C1 segment of cervical spinal cord (tissue), 14 donors: ENCODE measurements at regions not wholly inside any gene's neighbourhood (a gene's known extent, or its start where the extent isn't known, plus 50 kb on each side); places are given as distances from the start of the nearest gene placed in this dataset.

ENCODE experiments used
- DNase-seq, 14 donors: peaks; one replicate each; lab custom pipeline; 2025; lab: John Stamatoyannopoulos, UW

- DNase-seq, result no peak
These were observed 391.4 kb downstream of the SH3GL2 start for GRCh38 chr9:17970277-17970676.

- DNase-seq, result no peak
These were observed 399.9 kb downstream of the SH3GL2 start for GRCh38 chr9:17978773-17979172.

DNA sequence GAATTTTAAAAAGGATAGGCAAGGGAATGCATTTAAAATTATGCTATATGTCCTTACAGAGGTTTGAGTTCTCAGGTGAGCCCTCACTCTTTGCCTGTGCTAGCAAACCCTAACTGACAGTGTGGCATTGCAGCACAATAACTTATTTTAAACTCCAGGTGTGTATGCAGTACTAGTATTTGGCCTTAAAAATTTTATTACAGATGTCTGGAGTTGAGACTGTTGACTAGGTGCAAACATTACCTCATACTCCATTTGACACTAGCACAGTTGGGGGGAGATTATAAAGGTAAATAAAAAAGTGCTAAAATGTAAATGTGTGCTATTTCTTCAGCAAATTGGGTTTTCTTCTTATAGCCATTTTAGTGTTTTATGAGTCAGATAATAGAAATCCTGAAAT, 407.7 kb downstream of the SH3GL2 start:
- no peak for DNase-seq

DNA sequence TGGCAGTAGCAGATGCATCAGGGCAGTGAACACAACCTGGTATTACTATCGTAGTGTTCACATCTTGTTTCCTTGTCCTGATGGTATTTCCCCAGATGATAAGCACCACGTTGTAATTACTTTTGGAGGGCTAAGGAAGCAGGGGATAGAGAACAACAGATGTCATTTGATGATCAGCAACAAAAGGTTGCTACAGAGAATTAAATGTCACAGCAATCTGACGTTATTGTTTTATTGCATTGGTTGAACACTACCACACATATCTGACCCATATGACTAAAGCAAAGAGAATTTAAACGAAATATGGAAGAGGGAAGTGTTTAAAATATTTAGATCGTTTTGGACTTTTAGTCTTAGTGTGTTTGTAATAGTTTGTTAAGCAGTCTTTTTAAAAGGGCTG, 408.3 kb downstream of the SH3GL2 start:
- no peak for DNase-seq

DNA sequence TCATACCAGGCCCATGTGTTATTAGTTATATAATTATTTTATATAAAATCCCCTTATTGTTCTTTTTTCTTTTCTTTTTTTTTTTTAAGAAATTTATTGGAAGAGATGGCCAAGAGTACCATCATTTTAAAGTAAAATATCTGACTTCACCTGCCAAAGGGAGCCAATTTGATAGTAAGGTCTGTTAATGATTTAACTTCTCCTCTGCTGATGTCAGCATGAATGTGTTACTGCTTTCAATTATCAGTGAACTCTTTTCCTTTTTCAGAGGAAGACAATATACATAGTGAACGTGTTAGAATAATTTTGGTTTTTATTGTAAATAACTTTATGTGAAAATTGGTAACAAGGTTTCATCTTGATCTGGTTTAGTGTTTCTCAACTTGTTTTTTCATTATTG, 409.6 kb downstream of the SH3GL2 start:
- DNase-seq, result no peak

- DNase-seq, result no peak
These were observed 411.7 kb downstream of the SH3GL2 start for GRCh38 chr9:17990602-17991001.

DNA sequence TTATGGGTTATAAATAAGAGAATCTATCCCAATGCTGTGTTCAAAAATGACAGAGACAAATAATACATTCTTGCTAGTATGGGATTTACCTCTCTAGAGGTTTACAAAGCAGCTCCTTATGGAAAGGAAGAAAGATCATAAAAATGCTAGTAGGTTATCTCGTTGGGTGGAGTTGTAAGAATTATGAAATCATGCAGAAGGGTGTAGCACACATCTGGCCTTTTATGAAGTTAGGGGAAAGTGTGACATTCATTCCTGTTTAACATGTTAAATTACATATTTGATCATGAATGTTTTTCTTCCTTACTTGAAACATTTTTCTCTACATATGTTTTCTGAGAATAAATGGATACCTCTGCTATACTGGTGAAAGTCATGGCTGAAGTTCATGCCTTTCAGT, 414.2 kb downstream of the SH3GL2 start:
- no peak for DNase-seq

- DNase-seq, result no peak
These were observed 416.0 kb downstream of the SH3GL2 start for GRCh38 chr9:17994695-17995425.

DNA sequence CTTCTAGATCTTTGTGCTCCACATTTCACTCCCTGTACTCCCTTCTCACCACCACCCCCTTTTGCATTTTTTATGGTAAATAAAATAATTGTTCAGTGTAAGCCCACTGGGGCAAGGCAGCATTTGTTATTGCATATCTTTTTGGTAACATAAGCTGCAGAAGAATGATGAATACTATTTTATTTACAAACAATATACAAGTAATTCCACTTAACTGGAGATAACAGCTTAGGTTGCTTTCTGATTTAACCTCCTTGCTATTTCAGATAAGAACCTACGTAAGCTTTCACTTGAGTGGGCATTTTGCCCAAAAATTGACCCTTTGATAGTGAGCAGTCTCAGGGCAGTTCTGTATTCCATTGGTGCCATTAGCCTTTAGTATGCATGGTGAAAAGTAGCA, 417.9 kb downstream of the SH3GL2 start:
- DNase-seq, result no peak

GRCh38 chr9:18002718-18003438, 424.0 kb downstream of the SH3GL2 start:
- no peak for DNase-seq

DNA sequence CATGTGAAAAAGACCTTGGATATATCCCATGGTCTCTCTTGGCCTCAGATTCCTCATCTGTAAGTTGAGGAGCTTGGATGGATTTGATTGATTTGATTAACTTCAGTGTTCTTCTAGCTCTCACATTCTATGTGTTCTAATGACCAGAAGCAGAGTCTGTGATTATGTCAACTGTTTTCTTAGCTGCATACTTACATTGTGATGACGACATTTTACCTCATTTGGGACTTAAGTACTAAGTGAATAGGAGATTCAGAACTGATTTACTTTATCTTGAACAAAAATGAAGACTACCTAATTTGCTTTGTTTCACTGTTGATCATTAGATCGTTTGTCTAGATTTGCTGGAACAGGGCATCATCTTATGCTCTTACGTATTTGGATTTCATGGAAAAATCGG, 427.7 kb downstream of the SH3GL2 start:
- DNase-seq, result no peak

DNA sequence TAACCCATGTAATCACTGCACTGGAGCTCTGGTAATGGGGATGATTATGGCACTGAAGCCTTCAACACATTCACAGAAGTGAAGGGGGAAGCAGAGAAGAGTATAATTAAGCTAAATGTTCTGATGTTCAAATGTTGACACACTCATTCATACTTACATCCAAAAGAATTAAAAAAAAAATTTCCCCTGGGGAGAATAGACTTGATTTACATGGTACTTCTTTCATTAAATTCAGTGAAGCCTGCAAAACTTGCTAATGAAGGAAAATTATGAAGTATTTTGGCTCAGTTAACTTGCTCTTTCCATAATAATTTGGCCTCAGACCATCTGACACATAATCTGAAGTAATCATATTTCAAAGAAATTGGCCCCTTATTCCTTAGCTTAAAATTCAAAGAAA, 428.8 kb downstream of the SH3GL2 start:
- no peak for DNase-seq

DNA sequence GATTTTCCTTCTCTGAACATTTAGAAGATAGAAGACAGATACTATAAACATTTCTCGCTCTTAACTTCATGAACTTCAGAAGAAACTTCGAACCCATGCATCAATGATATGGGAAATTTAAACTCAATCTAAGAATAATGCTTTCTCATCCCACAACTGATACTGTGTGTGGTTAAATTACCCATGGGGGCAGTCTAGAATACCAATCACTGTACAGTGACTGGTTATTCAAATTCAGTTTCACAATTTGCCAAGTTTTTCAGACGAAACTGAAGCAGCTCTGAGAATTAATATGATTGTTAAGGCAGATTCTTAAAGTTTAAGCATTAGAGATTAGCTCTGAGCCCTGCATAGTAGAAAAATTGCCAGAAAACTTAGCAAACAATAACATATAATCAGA, 431.0 kb downstream of the SH3GL2 start:
- no peak for DNase-seq

DNA sequence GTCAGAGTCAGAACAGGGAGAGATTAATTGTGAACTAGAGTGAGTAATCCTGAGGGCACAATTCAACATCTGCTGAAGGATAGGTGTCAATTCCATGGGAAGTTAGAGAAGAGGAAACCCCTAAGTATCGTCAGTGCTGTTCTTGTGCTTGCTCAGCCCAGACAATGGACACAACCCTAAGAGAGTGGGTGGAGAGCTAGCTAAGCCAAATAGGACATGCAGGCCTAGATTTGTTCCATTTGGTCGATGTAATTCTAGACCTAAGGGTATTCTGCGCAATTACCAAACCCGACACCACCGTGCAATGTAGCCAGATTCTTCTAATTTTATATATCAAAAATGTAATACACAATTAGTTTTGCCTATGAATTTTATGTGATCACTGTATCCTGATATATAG, 431.6 kb downstream of the SH3GL2 start:
- DNase-seq, result no peak

GRCh38 chr9:18012170-18012569, 433.3 kb downstream of the SH3GL2 start:
- DNase-seq, result no peak

DNA sequence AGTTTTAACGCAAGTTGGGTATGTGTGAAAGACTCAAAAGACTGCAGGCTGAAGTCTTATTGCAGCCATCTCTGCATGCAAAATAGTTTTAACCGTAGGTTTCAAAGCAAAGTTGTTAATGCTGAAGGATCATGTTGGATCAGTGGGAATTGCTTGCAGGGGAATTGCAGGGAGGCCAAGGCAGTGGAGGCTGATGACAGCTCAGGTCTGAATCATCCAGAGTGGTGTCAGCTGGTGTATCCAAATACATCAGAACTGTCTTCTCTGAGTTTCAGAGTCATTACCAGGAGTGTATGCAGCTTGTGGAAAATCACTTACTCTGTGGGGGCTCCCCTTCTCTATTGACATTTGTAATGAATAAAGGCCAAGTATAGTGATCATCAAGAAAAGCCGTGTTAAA, 435.7 kb downstream of the SH3GL2 start:
- no peak for DNase-seq

GRCh38 chr9:18015116-18015515, 436.2 kb downstream of the SH3GL2 start:
- no peak for DNase-seq

GRCh38 chr9:18017136-18017535, 438.3 kb downstream of the SH3GL2 start:
- no peak for DNase-seq

- no peak for DNase-seq
These were observed 439.4 kb downstream of the SH3GL2 start for GRCh38 chr9:18018221-18018620.

GRCh38 chr9:18018661-18019060, 439.8 kb downstream of the SH3GL2 start:
- no peak for DNase-seq

DNA sequence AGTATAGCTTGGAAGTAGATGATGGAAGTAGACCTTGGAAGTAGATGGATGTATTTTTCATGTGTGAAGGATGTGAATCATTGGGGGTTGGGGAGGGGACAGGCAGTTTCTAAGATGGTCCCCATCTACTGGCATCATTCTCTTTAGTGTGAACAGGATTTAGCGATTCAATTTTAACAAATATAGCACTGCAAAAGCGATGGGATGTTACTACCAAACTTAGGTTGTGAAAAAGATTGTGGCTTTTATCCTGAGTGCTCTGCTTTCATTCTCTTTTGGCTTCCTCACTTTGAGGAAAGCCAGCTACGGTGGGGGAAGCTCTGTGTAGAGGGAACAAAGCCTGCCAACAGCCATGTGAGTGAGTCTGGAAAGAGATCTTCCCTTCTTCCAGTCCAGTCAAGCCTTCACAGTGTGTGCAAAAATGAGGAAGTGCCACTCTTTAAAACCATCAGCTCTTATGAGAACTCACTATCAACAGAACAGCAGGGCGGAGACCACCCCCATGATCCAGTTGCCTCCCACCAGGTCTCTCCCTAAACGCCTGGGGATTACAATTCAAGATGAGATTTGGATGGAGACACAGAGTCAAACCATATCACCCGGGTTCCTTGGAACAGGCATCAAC, 441.4 kb downstream of the SH3GL2 start:
- DNase-seq, result no peak

DNA sequence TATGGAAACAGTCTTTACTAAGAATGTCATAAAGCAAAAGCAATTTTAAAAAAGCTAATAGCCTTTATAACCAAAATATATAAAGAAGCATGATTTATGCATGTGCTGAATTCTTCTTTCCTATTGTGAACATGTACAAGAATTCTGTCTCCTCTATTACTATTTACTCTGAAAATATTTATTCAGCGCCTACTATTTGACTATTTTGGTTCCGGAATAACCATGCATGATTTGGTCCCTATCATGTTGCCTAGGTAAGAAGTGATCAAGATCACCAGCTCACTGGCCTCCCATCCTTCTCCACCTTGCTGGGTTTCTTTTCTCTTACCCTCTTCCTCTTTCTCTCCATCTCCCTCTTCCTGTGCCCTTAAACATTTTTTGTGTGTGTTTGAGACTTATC, 443.8 kb downstream of the SH3GL2 start:
- DNase-seq, result no peak

DNA sequence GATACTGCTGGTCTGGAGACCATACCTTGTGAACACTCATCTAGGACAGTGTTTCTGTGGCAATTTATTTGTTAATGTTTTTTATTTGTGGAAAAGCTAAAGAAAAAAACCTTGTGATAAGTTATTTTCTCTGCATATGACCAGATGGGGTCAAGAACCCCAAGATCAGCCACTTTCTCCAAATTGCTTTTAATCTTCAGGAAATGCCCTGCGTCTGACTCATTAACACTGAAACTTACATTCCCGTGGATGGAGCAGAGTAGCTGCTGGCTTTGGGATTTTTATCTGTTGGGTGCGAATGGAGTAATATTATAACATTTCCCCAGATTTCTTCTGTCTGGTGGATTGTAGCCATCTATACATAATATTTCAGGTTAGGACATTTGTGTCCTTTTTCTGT, 444.5 kb downstream of the SH3GL2 start:
- no peak for DNase-seq
